Adrenal gland (tissue), 9 donors: ENCODE measurements at regions not wholly inside any gene's neighbourhood (a gene's known extent, or its start where the extent isn't known, plus 50 kb on each side); places are given as distances from the start of the nearest gene placed in this dataset.

Source experiments
- DNase-seq, 7 donors: peaks; one replicate each; pipeline ENCODE4 v3.0.0-alpha.2; 2019 to 2020
- H3K27ac ChIP-seq, 5 donors: fragments of 200-600 bp; sonication (generic) in 4 of 5; 1 replicate in 3 of 5; 2 replicates in 2 of 5; pipeline versions ENCODE4 v1.5.1 to v1.8.0; 2016 to 2020; ENCODE audit warnings: mild to moderate bottlenecking in 1 of 5
- H3K27me3 ChIP-seq: fragments of 200-600 bp; 2 replicates; pipeline ENCODE4 v1.8.0; 2021
- H3K36me3 ChIP-seq, 2 donors: fragments of 200-600 bp; replicated peaks in 1 of 2; 1 replicate in 1 of 2; 2 replicates in 1 of 2; pipeline versions ENCODE4 v1.5.1 to v1.8.0; 2018 to 2022
- H3K4me1 ChIP-seq, 2 donors: fragments of 200-600 bp; replicated peaks in 1 of 2; 1 replicate in 1 of 2; 2 replicates in 1 of 2; pipeline versions ENCODE4 v1.5.1 to v1.8.0; 2018 to 2021
- H3K4me3 ChIP-seq, 4 donors: fragments of 200-600 bp; sonication (generic) in 3 of 4; one replicate each; pipeline ENCODE4 v1.5.1; 2016 to 2018
- H3K9me3 ChIP-seq, 3 donors: fragments of 200-600 bp; sonication (generic) in 1 of 3; replicated peaks in 1 of 3; 1 replicate in 2 of 3; 2 replicates in 1 of 3; pipeline versions ENCODE4 v1.5.1 to v1.8.0; 2016 to 2021
- CTCF ChIP-seq, 6 experiments: fragments of 450-650 bp in 4 of 6; fragments of 200-600 bp in 2 of 6; sonication (generic) in 1 of 6; IDR thresholded peaks; 1 replicate in 5 of 6; 2 replicates in 1 of 6; pipeline versions ENCODE4 v1.5.1 to v1.8.0; 2016 to 2021; ENCODE audit warnings: antibody characterized with exemption in 6 of 6, mild to moderate bottlenecking in 2 of 6, moderate library complexity in 1 of 6
- POLR2A ChIP-seq, 2 donors: fragments of 450-650 bp; IDR thresholded peaks; one replicate each; pipeline ENCODE4 v1.6.1; 2017; ENCODE audit warnings: antibody characterized with exemption in 2 of 2, mild to moderate bottlenecking in 2 of 2, moderate library complexity in 1 of 2
- WGBS, 4 donors: extraction: QIAGEN DNeasy Blood & Tissue Kit in 2 of 4; methylation state at CpG; one replicate each; pipeline versions ENCODE4 v1.1.5 to v1.1.7; 2013 to 2017; 5-methylcytosine and 5-hydroxymethylcytosine counted together
- intact Hi-C, 2 donors: fragments of 100-400 bp; cut with DNase I; formaldehyde crosslinking; loops; one replicate each; pipeline versions ENCODE4 v1.14.1 to v1.15.0; 2022 to 2023
- donor health status: healthy with polysubstance abuse.
- donor health status: Bipolar disorder and iron deficiency.
- donor health status: DM: yes; HTN: yes; CAD: no.
- donor health status: DM: no; HTN: no; CAD: no.
- donor health status: DM: no; HTN: no; CAD: no.

DNA sequence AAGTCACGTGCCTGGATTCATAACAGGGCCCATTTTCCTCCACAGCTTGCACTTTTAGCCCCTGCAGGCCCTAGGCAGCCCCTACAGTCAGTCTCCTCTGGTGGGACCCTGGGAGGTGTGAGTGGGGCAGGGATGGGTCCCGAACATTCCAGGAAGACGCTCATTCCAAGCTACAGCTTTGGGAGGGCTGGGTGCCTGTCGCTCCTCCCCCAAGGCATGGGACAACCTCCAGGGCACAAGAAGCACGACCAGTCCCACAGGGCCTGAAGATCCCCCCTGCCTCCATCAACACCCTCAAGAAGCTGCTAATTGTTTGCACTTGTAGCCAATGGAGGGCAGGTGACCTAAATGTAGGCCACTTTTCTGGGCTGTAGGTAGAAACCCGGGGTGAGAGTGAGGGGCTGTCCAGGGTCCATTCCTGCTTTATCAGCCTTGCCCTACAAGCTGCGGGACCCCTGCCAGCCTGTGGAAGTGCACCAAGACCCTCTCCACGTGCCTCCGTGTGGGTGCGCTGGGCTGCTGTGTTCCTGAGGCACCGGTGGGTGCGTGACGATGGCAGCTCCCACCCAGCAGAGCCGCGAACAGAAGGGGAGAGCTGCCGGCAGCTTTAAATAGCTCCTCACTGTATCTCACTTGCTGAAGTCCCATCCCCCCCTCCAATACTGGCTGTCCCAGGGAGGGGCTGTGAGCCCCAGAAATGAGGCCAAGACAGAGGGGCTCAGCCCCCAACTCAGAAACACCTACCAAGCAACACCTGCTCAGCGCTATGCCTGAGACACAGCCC is 91.9 kb upstream of the ARAP3 start:
- no peak for TF ChIP-seq POLR2A (IDR thresholded peaks at IDR 0.05)
- no peak for TF ChIP-seq CTCF (IDR thresholded peaks at IDR 0.05)
- intact Hi-C loops, result no loop called here
- Histone ChIP-seq H3K27ac (no peak overlapping the region), H3K4me1 (no peaks in the 10 kb centered on the region), H3K4me3 (no peak overlapping the region), H3K9me3 (no peaks in the 10 kb centered on the region), H3K36me3 (no peaks in the 10 kb centered on the region), H3K27me3 (no peaks in the 10 kb centered on the region)
- 72 to 77% (median 74%) methylated on average over 6 to 17 of the region's 17 CpGs for WGBS, 4 donors
- DNase-seq, result no peak

GRCh38 chr5:141772281-141772680 is 90.3 kb upstream of the ARAP3 start:
- intact Hi-C loops, result no loop called here
- H3K27me3 ChIP-seq, result no peaks in the 10 kb centered on the region
- no peak for DNase-seq
- WGBS, 4 donors, result 54 to 64% (median 55%) methylated on average over 7 to 9 of the region's 9 CpGs
- H3K36me3 ChIP-seq, result no peaks in the 10 kb centered on the region
- H3K9me3 ChIP-seq, result no peaks in the 10 kb centered on the region
- TF ChIP-seq POLR2A (IDR thresholded peaks at IDR 0.05) (no peak), CTCF (IDR thresholded peaks at IDR 0.05) (no peak)
- no peak overlapping the region for H3K4me3 ChIP-seq
- no peaks in the 10 kb centered on the region for H3K4me1 ChIP-seq
- no peak overlapping the region for H3K27ac ChIP-seq

- DNase-seq, result no peak
- Histone ChIP-seq H3K4me3 (no peak overlapping the region), H3K4me1 (no peaks in the 10 kb centered on the region), H3K36me3 (no peaks in the 10 kb centered on the region), H3K27me3 (no peaks in the 10 kb centered on the region), H3K9me3 (no peaks in the 10 kb centered on the region), H3K27ac (no peak overlapping the region)
- TF ChIP-seq POLR2A (IDR thresholded peaks at IDR 0.05) (no peak), CTCF (IDR thresholded peaks at IDR 0.05) (no peak)
- 57 to 82% (median 76%) methylated on average over 3 of the region's 3 CpGs for WGBS, 4 donors
- intact Hi-C loops, result no loop called here
Measured at GRCh38 chr5:141771562-141771961, 89.5 kb upstream of the ARAP3 start.

GRCh38 chr5:141771031-141771430 is 89.0 kb upstream of the ARAP3 start:
- 38 to 58% (median 55%) methylated on average over 3 to 4 of the region's 4 CpGs for WGBS, 4 donors
- Histone ChIP-seq H3K4me3 (no peak overlapping the region), H3K4me1 (no peaks in the 10 kb centered on the region), H3K36me3 (no peaks in the 10 kb centered on the region), H3K9me3 (no peaks in the 10 kb centered on the region), H3K27me3 (no peaks in the 10 kb centered on the region), H3K27ac (no peak overlapping the region)
- DNase-seq, result no peak
- TF ChIP-seq CTCF (IDR thresholded peaks at IDR 0.05), result no peak
- intact Hi-C loops, result no loop called here
